CD4-positive, alpha-beta T cell (primary cell): ENCODE measurements at regions not wholly inside any gene's neighbourhood (a gene's known extent, or its start where the extent isn't known, plus 50 kb on each side); places are given as distances from the start of the nearest gene placed in this dataset.

Experiments used
- ATAC-seq: fragments of 200-7000 bp; cut with Tn5 transposase; one replicate; pipeline ENCODE4 v1.10.0; 2022; ENCODE audit warnings: mild to moderate bottlenecking; ENCODE audit not compliant: poor library complexity
- CTCF ChIA-PET: fragments of 350-600 bp; sonication (Branson Sonifier 250); formaldehyde crosslinking; loops from one replicate; lab custom pipeline; 2021; ENCODE audit warnings: antibody characterized with exemption, inconsistent platforms; lab: Charles Lee
- POLR2A ChIA-PET: fragments of 350-600 bp; sonication (Branson Sonifier 250); formaldehyde crosslinking; loops from one replicate; lab custom pipeline; 2021; ENCODE audit warnings: antibody characterized with exemption, inconsistent platforms; lab: Charles Lee
- DNase-seq, 14 experiments: peaks; one replicate each; pipeline ENCODE4 v3.0.0-alpha.2; 2013 to 2020; ENCODE audit warnings: mixed read lengths in 2 of 14
- H3K27ac ChIP-seq, 2 donors: one replicate each; pipeline versions ENCODE4 v1.5.1 to v1.7.0; 2013; ENCODE audit warnings: low read length in 2 of 2, low read depth in 1 of 2, mild to moderate bottlenecking in 1 of 2
- H3K27me3 ChIP-seq, 2 experiments: 1 replicate in 1 of 2; 2 replicates in 1 of 2; pipeline versions ENCODE4 v1.6.1 to v1.7.0; 2013; ENCODE audit warnings: low read length in 2 of 2, control low read depth in 1 of 2, mild to moderate bottlenecking in 1 of 2, moderate library complexity in 1 of 2; ENCODE audit not compliant: insufficient read depth in 2 of 2, control insufficient read depth in 1 of 2
- H3K36me3 ChIP-seq: one replicate; pipeline ENCODE4 v1.6.1; 2013; ENCODE audit warnings: low read length, control low read depth; ENCODE audit not compliant: insufficient read depth
- H3K4me1 ChIP-seq: one replicate; pipeline ENCODE4 v1.6.1; 2013; ENCODE audit warnings: low read length, control low read depth; ENCODE audit not compliant: insufficient read depth
- H3K4me3 ChIP-seq: one replicate; pipeline ENCODE4 v1.5.1; 2013; ENCODE audit warnings: mild to moderate bottlenecking, low read length, moderate library complexity
- H3K9me3 ChIP-seq, 2 experiments: 1 replicate in 1 of 2; 2 replicates in 1 of 2; pipeline versions ENCODE4 v1.6.1 to v1.7.0; 2013; ENCODE audit warnings: low read length in 2 of 2, mild to moderate bottlenecking in 2 of 2, control low read depth in 1 of 2, moderate library complexity in 1 of 2; ENCODE audit not compliant: control insufficient read depth in 1 of 2, insufficient read depth in 1 of 2
- H3K27ac Mint-ChIP-seq: one replicate; pipeline ENCODE4 v1.8.0; 2020; ENCODE audit warnings: mixed read lengths
- H3K27me3 Mint-ChIP-seq: one replicate; pipeline ENCODE4 v1.8.0; 2021; ENCODE audit warnings: mixed read lengths
- H3K36me3 Mint-ChIP-seq: one replicate; pipeline ENCODE4 v1.8.0; 2021; ENCODE audit warnings: low read depth, mixed read lengths
- H3K4me1 Mint-ChIP-seq: one replicate; pipeline ENCODE4 v1.8.0; 2021; ENCODE audit warnings: low read depth, mixed read lengths
- H3K4me3 Mint-ChIP-seq: one replicate; pipeline ENCODE4 v1.8.0; 2020; ENCODE audit warnings: mild to moderate bottlenecking, mixed read lengths
- H3K9me3 Mint-ChIP-seq: one replicate; pipeline ENCODE4 v1.8.0; 2020; ENCODE audit warnings: mixed read lengths
- CTCF ChIP-seq: fragments of 200-600 bp; IDR thresholded peaks from one replicate; pipeline ENCODE4 v1.8.0; 2022; ENCODE audit warnings: antibody characterized with exemption, mild to moderate bottlenecking
- intact Hi-C, 2 experiments: fragments of 100-400 bp; cut with DNase I in 1 of 2; cut with micrococcal nuclease in 1 of 2; formaldehyde crosslinking; loops; one replicate each; pipeline versions ENCODE4 v1.15.1 to v1.9.0; 2023 to 2025; cut with DNase I, micrococcal nuclease

DNA sequence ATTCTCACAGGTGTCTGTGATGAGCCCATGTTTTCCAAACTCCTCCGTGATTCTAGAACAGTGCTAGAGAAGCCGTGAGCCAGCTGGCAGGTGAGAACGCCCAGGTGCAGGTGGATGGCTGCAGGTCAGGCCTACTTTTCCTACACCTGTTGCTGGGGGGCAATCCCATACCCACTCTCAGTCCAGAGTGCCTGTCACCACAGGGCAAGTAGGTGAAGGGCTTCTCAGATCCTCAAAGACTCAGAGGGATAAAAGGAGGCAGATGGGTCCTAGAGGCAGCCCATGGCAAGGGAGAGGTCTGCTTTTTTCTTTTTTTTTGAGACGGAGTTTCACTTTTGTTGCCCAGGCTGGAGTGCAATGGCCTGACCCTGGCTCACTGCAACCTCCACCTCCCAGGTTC is 50.7 kb upstream of the H6PD start:
- no peak for TF ChIP-seq CTCF
- Histone ChIP-seq H3K4me1 (peaks cover 19% of the 10 kb centered on the region), H3K36me3 (no peaks in the 10 kb centered on the region), H3K27me3 (peaks cover 27% of the 10 kb centered on the region in 2 experiments), H3K4me3 (no peak overlapping the region), H3K27ac (no peak overlapping the region), H3K9me3 (peaks cover 0 to 8% of the 10 kb centered on the region in 2 experiments)
- no peak for ATAC-seq
- peaks cover 45% of the 10 kb centered on the region for H3K27me3 Mint-ChIP-seq
- intact Hi-C loops = no loop called here
- H3K9me3 Mint-ChIP-seq = no peaks in the 10 kb centered on the region
- DNase-seq = no peak
- H3K4me3 Mint-ChIP-seq = no peak overlapping the region
- ChIA-PET POLR2A (no interaction called here), CTCF (no interaction called here)
- H3K4me1 Mint-ChIP-seq = peaks cover 6% of the 10 kb centered on the region
- no peaks in the 10 kb centered on the region for H3K36me3 Mint-ChIP-seq
- H3K27ac Mint-ChIP-seq = no peak overlapping the region

- no peak overlapping the region for H3K27ac Mint-ChIP-seq
- intact Hi-C loops = no loop called here
- TF ChIP-seq CTCF = no peak
- ATAC-seq (no peak), DNase-seq (no peak)
- no peaks in the 10 kb centered on the region for H3K36me3 Mint-ChIP-seq
- Histone ChIP-seq H3K4me1 (peaks cover 19% of the 10 kb centered on the region), H3K9me3 (peaks cover 0 to 8% of the 10 kb centered on the region in 2 experiments), H3K27me3 (peaks cover 27% of the 10 kb centered on the region in 2 experiments), H3K36me3 (no peaks in the 10 kb centered on the region), H3K27ac (no peak overlapping the region), H3K4me3 (no peak overlapping the region)
- CTCF ChIA-PET = no interaction called here
- H3K4me3 Mint-ChIP-seq = no peak overlapping the region
- POLR2A ChIA-PET = no interaction called here
- peaks cover 44% of the 10 kb centered on the region for H3K27me3 Mint-ChIP-seq
- H3K9me3 Mint-ChIP-seq = no peaks in the 10 kb centered on the region
- H3K4me1 Mint-ChIP-seq = peaks cover 6% of the 10 kb centered on the region
Observed at GRCh38 chr1:9184749-9185148, 49.8 kb upstream of the H6PD start.
